NCI-H187 (cell line): ENCODE measurements at regions not wholly inside any gene's neighbourhood (a gene's known extent, or its start where the extent isn't known, plus 50 kb on each side); places are given as distances from the start of the nearest gene placed in this dataset.

Source experiments
- DNase-seq, 2 experiments: peaks; one replicate each; lab custom pipeline; 2025; lab: John Stamatoyannopoulos, UW

- no peak for DNase-seq
Measured at GRCh38 chr6:120632975-120633374, 701.3 kb downstream of the TBC1D32 start.

DNA sequence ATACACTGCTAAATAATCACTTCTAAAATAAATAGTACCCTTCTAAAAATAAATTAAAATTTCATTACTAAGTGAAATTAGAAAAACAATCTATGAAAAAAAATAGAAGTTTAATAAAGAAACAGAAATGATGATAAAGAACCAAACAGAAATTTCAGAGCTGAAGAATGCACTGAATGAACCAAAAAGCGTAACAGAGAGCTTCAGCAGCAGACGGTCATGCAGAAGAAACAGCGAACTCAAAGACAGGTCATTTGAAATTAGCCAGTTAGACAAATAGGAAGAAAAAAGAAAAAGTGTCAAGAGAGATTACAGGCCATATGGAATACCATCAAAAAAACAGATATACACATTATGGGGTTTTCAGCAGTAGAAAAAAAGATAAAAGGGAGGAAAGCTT lies 706.7 kb downstream of the TBC1D32 start:
- no peak for DNase-seq

DNA sequence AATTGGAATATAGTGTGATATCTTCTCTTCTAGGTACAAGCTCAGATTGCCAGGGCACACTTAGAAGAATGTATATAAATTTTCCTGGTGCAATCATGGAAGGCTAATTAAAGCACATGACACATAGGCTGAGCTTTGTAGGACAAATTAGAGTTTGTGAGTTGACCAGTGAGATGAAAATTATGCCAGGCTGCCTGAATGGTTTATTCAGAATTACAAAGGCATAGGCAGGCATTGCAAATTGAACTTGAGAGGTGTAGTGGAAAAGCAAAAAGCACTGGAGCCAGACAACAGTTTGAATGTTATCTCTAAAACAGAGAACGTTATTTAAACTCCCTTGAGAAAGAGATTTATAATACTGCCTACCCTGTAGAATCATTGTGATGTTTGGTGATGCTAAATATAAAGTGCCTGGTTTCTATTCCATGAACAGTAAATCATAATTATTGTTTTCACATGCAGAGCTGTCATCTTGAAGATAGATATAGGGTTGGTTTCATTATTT lies 712.1 kb downstream of the TBC1D32 start:
- no peak for DNase-seq

DNA sequence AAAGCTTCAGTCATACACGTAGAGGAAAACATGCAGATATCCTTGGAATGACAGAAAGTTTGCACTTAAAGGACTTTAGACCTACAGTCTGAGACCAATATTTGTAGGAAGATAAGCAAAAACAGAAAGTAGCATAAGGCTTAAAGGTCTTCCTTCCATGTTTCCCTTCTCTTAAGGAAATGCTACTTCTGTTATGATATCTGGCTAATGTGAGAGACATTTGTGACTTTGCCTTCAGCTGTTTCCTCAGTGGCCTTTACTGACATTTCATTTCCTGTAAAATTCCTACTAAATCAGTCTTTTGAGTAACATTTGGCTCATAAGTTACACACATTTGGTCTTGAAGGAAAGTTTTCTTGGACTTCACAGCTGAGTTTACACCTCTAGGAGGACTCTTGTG lies 713.4 kb downstream of the TBC1D32 start:
- DNase-seq, result no peak

DNA sequence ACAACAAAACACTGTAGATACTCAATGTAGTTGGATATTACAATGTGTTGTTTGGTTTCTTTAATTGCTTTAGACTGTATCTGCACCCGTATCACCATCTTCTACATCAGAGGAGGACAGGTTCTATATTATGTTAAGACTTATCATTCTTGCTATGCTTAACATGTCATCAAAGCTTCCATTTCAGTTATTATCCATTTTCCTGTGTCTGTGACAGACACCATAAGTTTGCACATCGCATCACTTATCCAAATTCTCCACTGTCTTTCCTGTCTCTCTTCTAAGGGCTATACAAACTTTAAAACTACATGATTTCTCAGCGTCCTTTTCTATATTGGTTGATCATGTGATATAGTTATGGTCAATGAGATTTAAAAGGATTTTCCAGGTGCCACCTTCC lies 719.0 kb downstream of the TBC1D32 start:
- DNase-seq, result no peak

- no peak for DNase-seq
Measured at GRCh38 chr6:120614723-120615122, 719.6 kb downstream of the TBC1D32 start.

- DNase-seq, result no peak
Measured at GRCh38 chr6:120608826-120609225, 725.5 kb downstream of the TBC1D32 start.

DNA sequence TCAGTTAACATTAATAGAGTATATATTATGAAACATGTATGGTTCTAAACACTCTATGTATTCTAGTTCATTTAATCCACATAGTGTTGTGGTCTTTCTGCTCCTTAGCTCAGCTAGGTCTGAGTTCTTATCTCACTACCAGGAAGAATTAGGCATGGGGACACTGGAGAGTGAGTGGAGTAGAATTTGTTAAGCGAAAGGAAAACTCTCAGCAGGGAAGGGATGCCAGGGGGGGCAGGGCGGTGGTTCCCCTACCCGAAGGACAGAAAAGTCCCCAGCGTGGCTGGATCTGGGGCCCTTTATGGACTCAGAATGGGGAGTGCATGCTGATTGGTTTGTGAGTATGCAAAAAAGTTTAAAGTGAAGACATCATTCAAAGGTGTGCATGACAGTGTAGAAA lies 727.5 kb downstream of the TBC1D32 start:
- no peak for DNase-seq

DNA sequence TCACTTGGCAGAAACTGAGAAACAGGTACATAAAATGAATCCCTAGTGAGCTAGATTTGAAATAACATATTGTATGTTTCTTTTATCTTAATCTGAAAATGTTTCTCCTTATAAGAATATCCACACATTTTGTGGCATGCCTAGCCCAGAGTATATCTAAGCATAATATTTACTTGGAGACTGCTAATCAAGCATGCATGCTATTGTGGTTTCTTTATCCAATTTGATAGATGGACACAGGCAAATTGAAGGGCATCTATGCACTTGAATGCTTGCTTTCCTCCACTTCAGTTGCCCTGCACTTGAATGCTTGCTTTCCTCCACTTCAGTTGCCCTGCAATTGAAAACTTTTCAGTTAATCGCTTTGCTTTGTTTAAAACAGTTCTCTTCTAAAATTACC lies 729.8 kb downstream of the TBC1D32 start:
- no peak for DNase-seq

GRCh38 chr6:120590611-120591010 lies 743.7 kb downstream of the TBC1D32 start:
- DNase-seq, result no peak

GRCh38 chr6:120588424-120588823 lies 745.9 kb downstream of the TBC1D32 start:
- no peak for DNase-seq

GRCh38 chr6:120587381-120587780 lies 746.9 kb downstream of the TBC1D32 start:
- no peak for DNase-seq

GRCh38 chr6:120584111-120584760 lies 750.0 kb downstream of the TBC1D32 start:
- no peak for DNase-seq

DNA sequence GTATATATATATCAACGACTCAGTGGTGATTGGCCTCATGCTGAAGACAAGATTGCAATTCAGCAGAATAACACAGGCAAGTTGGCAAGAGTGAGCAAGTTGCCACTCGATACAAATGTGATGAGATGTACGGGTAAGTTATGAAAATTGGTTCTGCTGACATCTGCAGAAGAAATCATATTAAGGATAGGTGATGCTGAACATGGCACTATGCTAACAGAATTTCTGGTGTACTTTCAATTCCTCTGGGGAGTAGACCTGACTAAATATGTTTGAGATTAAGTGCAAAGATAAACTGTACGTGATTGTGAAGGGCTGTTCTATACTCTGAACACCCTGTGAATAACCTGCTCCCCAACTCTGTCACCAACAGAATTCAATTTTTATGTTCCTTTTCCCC lies 758.2 kb downstream of the TBC1D32 start:
- DNase-seq, result no peak

DNA sequence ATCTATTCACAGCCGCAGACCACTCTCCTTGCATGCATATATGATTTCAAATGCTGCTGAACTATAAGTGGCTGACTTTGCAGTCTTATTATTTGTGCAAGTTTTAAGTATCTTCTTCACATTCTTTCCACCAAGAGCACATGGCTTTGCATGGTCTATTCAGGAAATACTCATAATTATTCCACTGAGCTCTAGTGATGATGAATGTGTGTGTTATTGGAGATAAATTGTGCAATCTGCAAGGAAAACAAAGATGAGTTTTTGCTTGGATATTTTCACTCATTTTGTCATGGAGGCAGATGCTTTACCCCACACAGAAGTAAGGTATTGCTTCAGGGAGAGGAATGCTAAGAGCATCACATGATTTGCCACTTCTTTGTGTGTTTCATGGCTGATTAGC lies 764.6 kb downstream of the TBC1D32 start:
- no peak for DNase-seq

DNA sequence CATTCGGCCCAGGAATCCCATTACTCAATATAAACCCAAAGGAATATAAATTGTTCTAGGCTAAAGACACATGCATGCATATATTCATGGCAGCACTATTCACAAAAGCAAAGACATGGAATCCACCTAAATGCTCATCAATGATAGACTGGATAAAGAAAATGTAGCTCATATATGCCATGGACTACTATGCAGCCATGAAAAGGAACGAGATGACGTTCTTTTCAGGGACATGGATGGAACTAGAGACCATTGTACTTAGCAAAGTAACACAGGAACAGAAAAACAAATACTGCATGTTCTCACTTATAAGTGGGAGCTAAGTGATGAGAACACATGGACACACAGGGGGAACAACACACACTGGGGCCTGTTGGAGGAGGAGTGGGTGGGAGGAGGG lies 769.5 kb downstream of the TBC1D32 start:
- DNase-seq, result no peak

GRCh38 chr6:120558294-120558693 lies 776.0 kb downstream of the TBC1D32 start:
- no peak for DNase-seq

- DNase-seq, result no peak
Measured at GRCh38 chr6:120557554-120557953, 776.7 kb downstream of the TBC1D32 start.

DNA sequence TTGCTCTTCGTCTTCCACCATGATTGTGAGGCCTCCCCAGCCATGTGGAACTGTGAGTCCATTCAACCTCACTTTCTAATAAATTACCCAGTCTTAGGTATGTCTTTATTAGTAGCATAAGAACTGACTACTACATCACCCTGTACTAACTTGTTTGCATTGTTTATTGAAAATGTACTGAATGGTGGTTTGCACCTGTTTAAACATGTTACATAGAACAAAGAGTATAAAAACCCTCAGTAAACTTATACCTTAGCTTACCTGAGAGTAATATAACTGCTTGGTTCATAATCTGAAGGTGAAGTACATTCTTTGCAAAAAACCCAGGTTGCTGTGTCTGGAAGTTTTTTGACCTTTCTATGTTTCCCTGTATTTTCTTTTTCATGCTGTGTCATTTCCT lies 777.8 kb downstream of the TBC1D32 start:
- DNase-seq, result no peak

DNA sequence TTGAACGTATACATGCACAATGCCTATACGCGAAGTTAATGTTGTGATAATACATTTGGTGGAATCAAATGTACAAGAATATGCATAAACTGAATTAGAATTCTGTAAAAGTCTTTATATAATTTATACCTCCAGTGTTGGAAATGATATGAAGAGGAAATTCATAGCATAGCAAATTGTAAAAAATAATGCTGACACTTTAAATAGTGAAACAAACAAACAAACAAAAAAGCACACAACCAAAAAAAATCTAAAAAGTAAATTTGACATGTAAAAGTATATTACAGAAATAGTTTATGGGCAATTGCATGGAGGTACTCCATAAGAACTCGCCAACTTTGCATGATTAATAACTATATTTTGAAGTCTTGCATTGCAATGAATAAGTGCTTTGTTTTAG lies 780.9 kb downstream of the TBC1D32 start:
- no peak for DNase-seq

GRCh38 chr6:120545353-120545752 lies 788.9 kb downstream of the TBC1D32 start:
- DNase-seq, result no peak

- no peak for DNase-seq
Measured at GRCh38 chr6:120534954-120535353, 799.3 kb downstream of the TBC1D32 start.

GRCh38 chr6:120526576-120526975 lies 807.7 kb downstream of the TBC1D32 start:
- no peak for DNase-seq

DNA sequence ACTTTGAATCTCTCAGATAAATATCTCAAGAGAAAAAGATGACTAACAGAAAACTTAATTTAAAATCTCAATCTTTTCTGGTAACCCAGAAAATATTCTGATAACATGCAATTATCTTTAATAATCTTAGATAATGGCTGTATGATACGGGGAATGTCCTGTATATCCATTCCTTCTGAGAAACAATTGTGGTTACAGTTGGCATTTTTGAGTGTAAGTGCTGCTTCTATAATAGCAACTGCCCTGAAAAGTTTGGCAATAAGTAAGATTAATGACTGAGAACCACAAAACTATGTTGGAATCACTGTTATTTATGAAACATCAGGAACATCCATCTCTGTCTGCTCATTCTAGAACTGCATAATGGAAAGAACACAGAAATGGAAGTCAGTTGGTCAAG lies 819.7 kb downstream of the TBC1D32 start:
- no peak for DNase-seq
